BJ (cell line): ENCODE measurements at regions not wholly inside any gene's neighbourhood (a gene's known extent, or its start where the extent isn't known, plus 50 kb on each side); places are given as distances from the start of the nearest gene placed in this dataset.

Experiments
- CTCF ChIA-PET: fragments of 350-600 bp; formaldehyde crosslinking; extraction: SDS; loops from one replicate; lab custom pipeline; 2021; ENCODE audit warnings: antibody characterized with exemption, inconsistent platforms; lab: Yijun Ruan, JAX
- POLR2A ChIA-PET: fragments of 300-600 bp; sonication (Branson Sonifier 250); formaldehyde crosslinking; extraction: SDS; loops from one replicate; lab custom pipeline; 2021; ENCODE audit warnings: antibody characterized with exemption; lab: Charles Lee
- DNase-seq: peaks from one replicate; pipeline ENCODE4 v3.0.0-alpha.2; 2011; ENCODE audit warnings: low read depth
- H3K27me3 ChIP-seq: 2 replicates; pipeline ENCODE4 v1.6.0; 2011; ENCODE audit warnings: low read length; ENCODE audit not compliant: control insufficient read depth, insufficient read depth
- H3K36me3 ChIP-seq: 2 replicates; pipeline ENCODE4 v1.5.1; 2011; ENCODE audit warnings: low read length; ENCODE audit not compliant: control insufficient read depth, insufficient read depth
- H3K4me3 ChIP-seq: 2 replicates; pipeline ENCODE4 v1.5.1; 2011; ENCODE audit warnings: low read depth, mild to moderate bottlenecking, control low read depth, low read length
- TF ChIP-seq, protein P1 (sequence below): IDR thresholded peaks from 2 replicates; pipeline ENCODE4 v1.5.1; 2011; ENCODE audit warnings: low read depth, mild to moderate bottlenecking, control low read depth, inconsistent platforms, low read length, moderate library complexity; ENCODE audit not compliant: insufficient read depth

DNA sequence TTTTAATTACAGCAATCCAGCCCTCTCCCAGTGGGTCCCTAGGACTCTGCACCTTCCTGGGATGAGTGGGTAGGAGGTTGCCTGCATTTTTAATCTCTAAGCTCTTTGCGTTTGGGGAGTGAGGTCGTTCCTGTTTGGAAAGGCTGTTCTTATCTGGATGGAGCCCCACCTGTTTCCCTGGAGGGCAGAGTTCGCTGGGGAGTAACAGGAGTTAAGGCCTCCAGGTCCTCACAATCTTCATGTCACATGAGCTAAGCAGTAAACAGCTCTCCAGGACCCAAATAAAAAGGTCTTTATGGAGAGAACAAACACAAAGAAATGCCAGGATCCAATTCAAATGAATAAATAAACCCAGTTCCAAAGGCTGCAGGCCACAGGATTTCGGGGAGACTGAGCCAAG is 56.0 kb upstream of the RFLNA start:
- ChIA-PET CTCF (no interaction called here), POLR2A (no interaction called here)
- H3K27me3 ChIP-seq = peaks cover 2% of the 10 kb centered on the region; the same call in 1 of the 2 replicates
- H3K36me3 ChIP-seq = no peaks in the 10 kb centered on the region
- no peak for DNase-seq
- TF ChIP-seq, protein P1, sequence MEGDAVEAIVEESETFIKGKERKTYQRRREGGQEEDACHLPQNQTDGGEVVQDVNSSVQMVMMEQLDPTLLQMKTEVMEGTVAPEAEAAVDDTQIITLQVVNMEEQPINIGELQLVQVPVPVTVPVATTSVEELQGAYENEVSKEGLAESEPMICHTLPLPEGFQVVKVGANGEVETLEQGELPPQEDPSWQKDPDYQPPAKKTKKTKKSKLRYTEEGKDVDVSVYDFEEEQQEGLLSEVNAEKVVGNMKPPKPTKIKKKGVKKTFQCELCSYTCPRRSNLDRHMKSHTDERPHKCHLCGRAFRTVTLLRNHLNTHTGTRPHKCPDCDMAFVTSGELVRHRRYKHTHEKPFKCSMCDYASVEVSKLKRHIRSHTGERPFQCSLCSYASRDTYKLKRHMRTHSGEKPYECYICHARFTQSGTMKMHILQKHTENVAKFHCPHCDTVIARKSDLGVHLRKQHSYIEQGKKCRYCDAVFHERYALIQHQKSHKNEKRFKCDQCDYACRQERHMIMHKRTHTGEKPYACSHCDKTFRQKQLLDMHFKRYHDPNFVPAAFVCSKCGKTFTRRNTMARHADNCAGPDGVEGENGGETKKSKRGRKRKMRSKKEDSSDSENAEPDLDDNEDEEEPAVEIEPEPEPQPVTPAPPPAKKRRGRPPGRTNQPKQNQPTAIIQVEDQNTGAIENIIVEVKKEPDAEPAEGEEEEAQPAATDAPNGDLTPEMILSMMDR = no peak
- H3K4me3 ChIP-seq = no peak overlapping the region

DNA sequence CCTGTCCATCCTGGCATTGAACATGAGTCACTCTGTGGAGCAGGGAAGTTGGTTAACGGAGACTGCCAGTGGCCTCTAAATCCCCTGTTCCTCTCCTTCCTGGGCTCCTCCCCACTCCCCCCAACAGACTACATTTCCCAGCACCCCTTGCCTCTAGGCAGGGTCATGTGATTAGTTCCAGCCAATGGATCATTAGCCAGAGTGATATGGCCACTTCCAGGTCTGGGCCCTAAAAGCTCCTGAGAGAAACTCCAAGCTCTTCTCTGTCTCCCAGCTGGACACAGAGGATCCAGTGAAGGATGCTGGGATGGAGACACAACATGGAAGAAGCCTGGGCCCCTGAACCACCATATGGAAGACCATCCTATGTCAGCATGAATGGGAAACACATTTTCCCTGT is 54.4 kb upstream of the RFLNA start:
- H3K27me3 ChIP-seq = peaks cover 2% of the 10 kb centered on the region; the same call in 1 of the 2 replicates
- ChIA-PET CTCF (no interaction called here), POLR2A (no interaction called here)
- TF ChIP-seq, protein P1 = no peak
- no peak overlapping the region for H3K4me3 ChIP-seq
- no peak for DNase-seq
- H3K36me3 ChIP-seq = no peaks in the 10 kb centered on the region

DNA sequence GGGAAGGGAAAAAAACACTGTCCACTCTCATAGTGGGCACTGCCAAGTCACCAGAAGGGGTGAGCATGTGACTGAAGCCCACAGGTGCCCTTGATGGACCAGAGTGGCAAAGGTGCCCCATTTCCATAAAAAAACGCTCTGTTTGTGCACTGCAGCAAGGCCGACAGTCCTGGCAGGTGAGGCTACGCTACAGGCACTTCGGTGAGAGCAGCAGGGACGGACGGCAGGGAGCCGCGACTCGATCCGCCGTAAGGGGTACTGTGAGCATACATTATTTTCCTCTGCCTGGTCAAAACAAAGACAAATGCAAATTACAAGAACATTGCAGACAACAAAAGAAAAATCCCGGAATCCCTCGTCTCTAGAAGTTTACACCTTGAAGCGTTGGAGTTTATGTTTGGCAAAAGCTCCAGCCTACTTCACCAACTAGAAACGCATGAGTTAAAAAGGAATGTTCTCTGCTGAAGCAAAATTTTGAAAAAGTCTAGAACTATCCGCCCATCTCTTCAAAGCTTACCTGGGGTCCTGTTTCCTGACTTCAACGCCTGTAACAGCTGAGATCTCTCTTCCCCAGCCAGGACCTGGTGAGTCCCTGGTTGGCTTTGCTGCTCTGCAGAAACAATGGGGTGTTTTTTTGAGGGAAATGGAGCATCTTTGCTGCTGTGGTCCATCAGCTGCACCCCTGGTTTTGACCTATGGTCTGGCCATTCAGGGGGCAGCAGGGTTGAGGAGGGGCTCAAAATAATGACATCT is 52.9 kb upstream of the RFLNA start:
- Histone ChIP-seq H3K27me3 (peaks cover 4% of the 10 kb centered on the region; the same call in 1 of the 2 replicates), H3K4me3 (no peak overlapping the region), H3K36me3 (no peaks in the 10 kb centered on the region)
- CTCF ChIA-PET = no interaction called here
- POLR2A ChIA-PET = no interaction called here
- no peak for DNase-seq
- TF ChIP-seq, protein P1 = no peak

DNA sequence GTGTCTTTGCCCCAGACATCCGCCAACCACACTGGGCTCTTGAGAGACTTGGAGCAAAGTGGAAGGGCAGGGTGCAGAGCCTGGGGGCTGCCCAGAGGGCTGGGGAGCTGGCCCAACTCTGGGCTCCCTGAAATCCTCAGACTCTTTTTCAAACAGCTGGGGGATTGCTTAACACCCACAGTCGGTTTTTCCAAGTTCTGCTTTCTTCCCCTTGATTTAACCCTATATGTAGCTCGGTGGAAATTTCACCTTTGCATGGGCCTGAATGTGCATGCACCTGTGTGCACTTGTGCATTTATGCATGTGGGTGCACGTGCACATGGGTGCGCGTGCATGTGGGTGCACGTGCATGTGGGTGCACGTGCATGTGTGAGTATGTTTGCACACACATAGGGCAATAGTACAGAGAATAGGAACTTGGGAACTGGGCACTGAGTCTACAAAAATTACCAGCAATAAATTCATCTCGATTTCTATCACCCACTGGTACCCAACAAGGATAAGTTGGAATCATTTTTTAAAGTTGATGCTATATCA is 52.3 kb upstream of the RFLNA start:
- ChIA-PET POLR2A (no interaction called here), CTCF (no interaction called here)
- peaks cover 6% of the 10 kb centered on the region; the same call in 1 of the 2 replicates for H3K27me3 ChIP-seq
- TF ChIP-seq, protein P1 = no peak
- no peak overlapping the region for H3K4me3 ChIP-seq
- DNase-seq = no peak
- H3K36me3 ChIP-seq = no peaks in the 10 kb centered on the region

DNA sequence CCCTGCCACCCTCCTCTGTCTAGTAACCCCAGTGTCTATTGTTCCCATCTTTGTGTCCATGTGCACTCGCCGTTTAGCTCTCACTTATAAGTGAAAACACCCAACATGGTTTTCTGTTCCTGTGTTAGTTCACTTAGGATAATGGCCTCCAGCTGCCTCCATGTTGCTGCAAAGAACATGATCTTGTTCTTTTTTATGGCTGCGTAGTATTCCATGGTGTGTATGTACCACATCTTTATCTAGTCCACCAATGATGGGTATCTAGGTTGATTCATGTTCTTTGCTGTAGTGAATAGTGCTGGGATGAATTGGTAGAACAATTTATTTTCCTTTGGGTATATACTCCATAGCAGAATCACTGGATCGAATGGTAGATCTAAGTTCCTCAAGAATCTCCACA is 51.0 kb upstream of the RFLNA start:
- peaks cover 6% of the 10 kb centered on the region; the same call in 1 of the 2 replicates for H3K27me3 ChIP-seq
- no peak overlapping the region for H3K4me3 ChIP-seq
- ChIA-PET CTCF (no interaction called here), POLR2A (no interaction called here)
- no peaks in the 10 kb centered on the region for H3K36me3 ChIP-seq
- TF ChIP-seq, protein P1 = no peak
- DNase-seq = no peak
